GM12878 (cell line): ENCODE measurements at regions not wholly inside any gene's neighbourhood (a gene's known extent, or its start where the extent isn't known, plus 50 kb on each side); places are given as distances from the start of the nearest gene placed in this dataset.

Source experiments
- ATAC-seq: fragments of 200-7000 bp; cut with Tn5 transposase; 3 replicates; pipeline ENCODE4 v1.9.1; 2020; ENCODE audit warnings: mild to moderate bottlenecking, moderate library complexity
- BruUV-seq: library from RNA; stranded (reverse); fragments of 400-500 nt; replicated peaks from 2 replicates; lab custom pipeline; 2021; lab: Mats Ljungman, UMichigan
- CTCF ChIA-PET: fragments of 300-600 bp; sonication (Branson Sonifier 250); formaldehyde crosslinking; extraction: SDS; loops from one replicate; lab custom pipeline; 2021; ENCODE audit warnings: inconsistent platforms; lab: Yijun Ruan, JAX
- POLR2A ChIA-PET: fragments of 350-600 bp; formaldehyde crosslinking; extraction: SDS; loops from one replicate; lab custom pipeline; 2021; ENCODE audit warnings: inconsistent platforms; lab: Charles Lee
- RAD21 ChIA-PET: fragments of 300-600 bp; sonication (Branson Sonifier 250); formaldehyde crosslinking; loops from one replicate; lab custom pipeline; 2023; ENCODE audit warnings: antibody characterized with exemption; ENCODE audit not compliant: unreplicated experiment; lab: Charles Lee
- SMC1A ChIA-PET: fragments of 300-600 bp; sonication (Branson Sonifier 250); formaldehyde crosslinking; loops from one replicate; lab custom pipeline; 2023; ENCODE audit not compliant: unreplicated experiment, uncharacterized antibody; lab: Charles Lee
- DNase-seq: peaks from one replicate; pipeline ENCODE4 v3.0.0-alpha.2; 2011; ENCODE audit warnings: low read depth, low spot score
- FAIRE-seq: peaks from 3 replicates; lab custom pipeline; 2011; peaks lifted over from hg19 to GRCh38; lab: Jason Lieb, UNC
- H2AFZ ChIP-seq: 2 replicates; pipeline ENCODE4 v1.6.0; 2011; ENCODE audit warnings: low read depth, low read length, control low read depth; ENCODE audit not compliant: control insufficient read depth
- H3K27ac ChIP-seq: 2 replicates; pipeline ENCODE4 v1.5.1; 2011; ENCODE audit warnings: control low read depth; ENCODE audit not compliant: control insufficient read depth, insufficient read depth
- H3K27me3 ChIP-seq, 2 experiments: replicated peaks in 1 of 2; 2 replicates each; pipeline versions ENCODE4 v1.6.0 to v1.6.1; 2011; ENCODE audit warnings: low read length in 1 of 2; ENCODE audit not compliant: control insufficient read depth in 2 of 2, insufficient read depth in 2 of 2
- H3K36me3 ChIP-seq, 2 experiments: 2 replicates each; pipeline ENCODE4 v1.5.1; 2011; ENCODE audit warnings: low read length in 1 of 2; ENCODE audit not compliant: control insufficient read depth in 2 of 2, insufficient read depth in 2 of 2
- H3K4me1 ChIP-seq: 2 replicates; pipeline ENCODE4 v1.6.1; 2011; ENCODE audit warnings: mild to moderate bottlenecking, low read length, moderate library complexity, mixed read lengths; ENCODE audit not compliant: control insufficient read depth, insufficient read depth
- H3K4me2 ChIP-seq: 2 replicates; pipeline ENCODE4 v1.6.0; 2011; ENCODE audit warnings: control low read depth; ENCODE audit not compliant: control insufficient read depth, insufficient read depth
- H3K4me3 ChIP-seq: fragments of 200-600 bp; sonication (generic); 2 replicates; pipeline ENCODE4 v1.5.1; 2016
- H3K79me2 ChIP-seq: 2 replicates; pipeline ENCODE4 v1.6.0; 2011; ENCODE audit warnings: low read length; ENCODE audit not compliant: control insufficient read depth, insufficient read depth
- H3K9ac ChIP-seq: 2 replicates; pipeline ENCODE4 v1.8.0; 2011; ENCODE audit warnings: low read length, control low read depth, mixed read lengths; ENCODE audit not compliant: control insufficient read depth, insufficient read depth
- H3K9me3 ChIP-seq: replicated peaks from 3 replicates; pipeline ENCODE4 v1.5.1; 2011; ENCODE audit warnings: mild to moderate bottlenecking, low read length; ENCODE audit not compliant: control insufficient read depth, insufficient read depth
- H4K20me1 ChIP-seq: 2 replicates; pipeline ENCODE4 v1.6.0; 2011; ENCODE audit not compliant: control insufficient read depth, insufficient read depth
- BCL11A ChIP-seq: IDR thresholded peaks from 2 replicates; pipeline ENCODE4 v1.6.1; 2011; ENCODE audit warnings: low read depth, low read length
- BHLHE40 ChIP-seq, 2 experiments: fragments of 450-650 bp in 1 of 2; IDR thresholded peaks; 2 replicates each; pipeline ENCODE4 v1.6.1; 2011 to 2017; ENCODE audit warnings: low read depth in 2 of 2, borderline replicate concordance in 1 of 2, improper control_type of control experiment in 1 of 2, low read length in 1 of 2, mild to moderate bottlenecking in 1 of 2
- ESRRA ChIP-seq: IDR thresholded peaks from 2 replicates; pipeline ENCODE4 v1.6.1; 2012; ENCODE audit warnings: mild to moderate bottlenecking, low read length, improper control_type of control experiment
- IKZF1 ChIP-seq: fragments of 450-650 bp; conservative IDR thresholded peaks from 2 replicates; pipeline ENCODE4 v1.6.1; 2017; ENCODE audit warnings: antibody characterized with exemption, mild to moderate bottlenecking
- JUNB ChIP-seq: IDR thresholded peaks from 2 replicates; pipeline ENCODE4 v1.6.1; 2016; ENCODE audit warnings: antibody characterized with exemption, mild to moderate bottlenecking
- MTA2 ChIP-seq: fragments of 450-650 bp; IDR thresholded peaks from 2 replicates; pipeline ENCODE4 v1.6.1; 2016; ENCODE audit warnings: low read depth, mild to moderate bottlenecking, moderate library complexity
- NFYB ChIP-seq: IDR thresholded peaks from 2 replicates; pipeline ENCODE4 v1.6.1; 2011; ENCODE audit warnings: low read depth, mild to moderate bottlenecking, low read length, improper control_type of control experiment, moderate library complexity; ENCODE audit not compliant: insufficient read depth
- PAX5 ChIP-seq: IDR thresholded peaks from 2 replicates; pipeline ENCODE4 v1.6.1; 2011; ENCODE audit warnings: low read depth, low read length, borderline replicate concordance
- PRDM15 ChIP-seq: fragments of 450-650 bp; formaldehyde crosslinking; IDR thresholded peaks from 2 replicates; pipeline ENCODE4 v1.4.0; 2020; ENCODE audit warnings: mild to moderate bottlenecking, moderate library complexity
- SIN3A ChIP-seq: IDR thresholded peaks from 2 replicates; pipeline ENCODE4 v1.6.1; 2012; ENCODE audit warnings: low read depth, low read length, improper control_type of control experiment
- SUZ12 ChIP-seq: fragments of 200-600 bp; sonication (generic); IDR thresholded peaks from one replicate; pipeline ENCODE4 v1.6.1; 2018; ENCODE audit warnings: antibody characterized with exemption, mild to moderate bottlenecking; ENCODE audit not compliant: unreplicated experiment
- TAF1 ChIP-seq: IDR thresholded peaks from 2 replicates; pipeline ENCODE4 v1.6.1; 2011; ENCODE audit warnings: mild to moderate bottlenecking, low read depth, low read length, borderline replicate concordance
- ZBTB4 ChIP-seq: fragments of 450-650 bp; formaldehyde crosslinking; IDR thresholded peaks from 2 replicates; pipeline ENCODE4 v1.4.0; 2022; ENCODE audit warnings: mild to moderate bottlenecking, moderate library complexity
- ZNF217 ChIP-seq: fragments of 450-650 bp; IDR thresholded peaks from 2 replicates; pipeline ENCODE4 v1.6.1; 2017; ENCODE audit warnings: antibody characterized with exemption, mild to moderate bottlenecking
- ZNF687 ChIP-seq: fragments of 450-650 bp; IDR thresholded peaks from 2 replicates; pipeline ENCODE4 v1.6.1; 2017; ENCODE audit warnings: mild to moderate bottlenecking, moderate library complexity
- WGBS: methylation state at CpG from one replicate; pipeline ENCODE4 v1.1.6; 2016; ENCODE audit warnings: low lambda C conversion rate; ENCODE audit not compliant: insufficient replicate concordance, insufficient coverage; ENCODE audit errors: missing lambda C conversion rate; 5-methylcytosine and 5-hydroxymethylcytosine counted together
- in situ Hi-C: fragments of 300-500 bp; cut with MboI; formaldehyde crosslinking; loops from 9 replicates; pipeline ENCODE4 v1.14.3; 2018; ENCODE audit warnings: mixed read lengths
- intact Hi-C: fragments of 100-400 bp; cut with micrococcal nuclease; formaldehyde crosslinking; loops from one replicate; pipeline ENCODE4 v1.14.2; 2022; ENCODE audit not compliant: unreplicated experiment

DNA sequence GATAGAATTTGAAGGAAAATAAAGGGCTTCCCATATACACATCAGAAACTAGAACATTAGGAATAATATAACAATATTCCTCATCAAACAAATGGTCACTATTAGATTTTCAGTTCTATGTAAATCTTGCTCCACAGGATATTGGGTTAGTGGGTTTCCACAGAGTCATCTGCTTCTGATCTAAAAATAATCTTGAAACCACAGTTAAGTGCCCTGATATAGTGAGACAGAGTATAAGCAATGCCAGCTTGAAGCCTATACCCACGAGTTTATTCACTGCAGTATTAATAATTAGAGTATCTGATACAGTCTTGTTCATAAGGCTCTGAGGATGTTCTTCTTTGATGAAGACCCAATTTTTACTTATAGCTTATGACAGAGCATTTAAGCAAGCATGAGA, 74.5 kb upstream of the ATF7IP start:
- no peaks in the 10 kb centered on the region for H3K79me2 ChIP-seq
- no peak for DNase-seq
- peaks cover 3% of the 10 kb centered on the region; the same call in 1 of the 2 replicates for H3K4me1 ChIP-seq
- H3K27ac ChIP-seq = no peak overlapping the region
- peak; percentile 37 for ATAC-seq
- H3K4me2 ChIP-seq = no peak overlapping the region
- no peaks in the 10 kb centered on the region for H3K27me3 ChIP-seq
- ChIA-PET RAD21 (no interaction called here), POLR2A (no interaction called here), CTCF (interaction anchor here (1.6 kb wide), 1 partner anchor 53 kb away, joined by 3 read pairs; no protein-coding TSS in a partner anchor), SMC1A (interaction anchor here (0.6 to 1.6 kb wide), 3 partner anchors 13 to 68 kb away, joined by 3 to 5 read pairs (median 3); no protein-coding TSS in a partner anchor)
- H3K9me3 ChIP-seq = peaks cover 11% of the 10 kb centered on the region
- no peak overlapping the region for H3K9ac ChIP-seq
- WGBS = 0% methylated on average over 1 of the region's 1 CpG
- no peak overlapping the region for H2AFZ ChIP-seq
- no peaks in the 10 kb centered on the region for H4K20me1 ChIP-seq
- no peaks in the 10 kb centered on the region for H3K36me3 ChIP-seq
- BruUV-seq = no TSS peak
- intact Hi-C loops (no loop called here), in situ Hi-C loops (no loop called here)
- H3K4me3 ChIP-seq = no peak overlapping the region
- no peak for FAIRE-seq
- TF ChIP-seq BCL11A (no peak), SIN3A (no peak), PRDM15 (CRISPR knock-in tag) (no peak), ESRRA (no peak), JUNB (no peak), PAX5 (no peak), ZNF217 (no peak), ZNF687 (no peak), TAF1 (no peak), BHLHE40 (IDR thresholded peaks at IDR 0.05; ENCODE audit: borderline replicate concordance in 1 of 2, low read depth in 2 of 2, low read length in 1 of 2) (no peak), ZBTB4 (CRISPR knock-in tag) (no peak), IKZF1 (no peak), MTA2 (no peak), NFYB (no peak), SUZ12 (no peak)
